AG04450 (cell line): ENCODE measurements at regions not wholly inside any gene's neighbourhood (a gene's known extent, or its start where the extent isn't known, plus 50 kb on each side); places are given as distances from the start of the nearest gene placed in this dataset.

Source experiments
- CTCF ChIA-PET: fragments of 300-600, 350-600 bp; formaldehyde crosslinking; extraction: SDS; loops from one replicate; lab custom pipeline; 2022; ENCODE audit warnings: antibody characterized with exemption, inconsistent platforms; lab: Charles Lee
- POLR2A ChIA-PET: fragments of 350-600 bp; formaldehyde crosslinking; extraction: SDS; loops from one replicate; lab custom pipeline; 2021; ENCODE audit warnings: antibody characterized with exemption, inconsistent platforms; lab: Yijun Ruan, JAX
- DNase-seq: peaks from one replicate; pipeline ENCODE4 v3.0.0-alpha.2; 2011; ENCODE audit warnings: low read depth, low spot score
- H3K27ac ChIP-seq: one replicate; pipeline ENCODE4 v1.5.1; 2012; ENCODE audit warnings: low read depth, low read length, control low read depth
- H3K27me3 ChIP-seq: one replicate; pipeline ENCODE4 v1.6.0; 2012; ENCODE audit warnings: low read length; ENCODE audit not compliant: control insufficient read depth, insufficient read depth
- H3K4me3 ChIP-seq: 2 replicates; pipeline ENCODE4 v1.5.1; 2011; ENCODE audit warnings: mild to moderate bottlenecking, low read depth, low read length, control low read depth
- H3K9me3 ChIP-seq: 2 replicates; pipeline ENCODE4 v1.5.1; 2012; ENCODE audit warnings: low read length; ENCODE audit not compliant: control insufficient read depth, insufficient read depth
- TF ChIP-seq, protein P1 (sequence below): IDR thresholded peaks from 2 replicates; pipeline ENCODE4 v1.5.1; 2011; ENCODE audit warnings: low read depth, low read length, control low read depth, inconsistent platforms

DNA sequence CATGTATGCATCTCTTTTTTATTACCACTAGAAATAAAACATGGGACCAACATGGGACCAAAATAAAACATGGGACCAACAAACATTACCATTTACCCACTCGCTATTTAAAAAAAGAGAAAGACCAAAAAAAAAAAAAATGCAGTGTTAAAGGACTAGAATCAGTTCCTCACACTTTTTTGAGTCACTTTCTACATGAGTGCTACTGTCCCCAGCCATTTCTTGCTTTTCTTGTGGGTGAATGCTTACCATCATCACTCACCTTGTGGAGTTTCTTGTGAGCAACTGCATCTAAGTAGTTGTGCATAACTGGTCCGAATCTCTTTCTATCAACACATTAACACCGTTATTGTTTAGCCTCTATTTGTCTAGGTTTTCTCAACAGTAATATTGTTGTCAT, 493.6 kb upstream of the RIOK2 start:
- Histone ChIP-seq H3K27ac (no peak overlapping the region), H3K4me3 (no peak overlapping the region), H3K9me3 (no peaks in the 10 kb centered on the region), H3K27me3 (no peaks in the 10 kb centered on the region)
- TF ChIP-seq, protein P1, sequence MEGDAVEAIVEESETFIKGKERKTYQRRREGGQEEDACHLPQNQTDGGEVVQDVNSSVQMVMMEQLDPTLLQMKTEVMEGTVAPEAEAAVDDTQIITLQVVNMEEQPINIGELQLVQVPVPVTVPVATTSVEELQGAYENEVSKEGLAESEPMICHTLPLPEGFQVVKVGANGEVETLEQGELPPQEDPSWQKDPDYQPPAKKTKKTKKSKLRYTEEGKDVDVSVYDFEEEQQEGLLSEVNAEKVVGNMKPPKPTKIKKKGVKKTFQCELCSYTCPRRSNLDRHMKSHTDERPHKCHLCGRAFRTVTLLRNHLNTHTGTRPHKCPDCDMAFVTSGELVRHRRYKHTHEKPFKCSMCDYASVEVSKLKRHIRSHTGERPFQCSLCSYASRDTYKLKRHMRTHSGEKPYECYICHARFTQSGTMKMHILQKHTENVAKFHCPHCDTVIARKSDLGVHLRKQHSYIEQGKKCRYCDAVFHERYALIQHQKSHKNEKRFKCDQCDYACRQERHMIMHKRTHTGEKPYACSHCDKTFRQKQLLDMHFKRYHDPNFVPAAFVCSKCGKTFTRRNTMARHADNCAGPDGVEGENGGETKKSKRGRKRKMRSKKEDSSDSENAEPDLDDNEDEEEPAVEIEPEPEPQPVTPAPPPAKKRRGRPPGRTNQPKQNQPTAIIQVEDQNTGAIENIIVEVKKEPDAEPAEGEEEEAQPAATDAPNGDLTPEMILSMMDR: no peak
- ChIA-PET POLR2A (no interaction called here), CTCF (no interaction called here)
- no peak for DNase-seq

DNA sequence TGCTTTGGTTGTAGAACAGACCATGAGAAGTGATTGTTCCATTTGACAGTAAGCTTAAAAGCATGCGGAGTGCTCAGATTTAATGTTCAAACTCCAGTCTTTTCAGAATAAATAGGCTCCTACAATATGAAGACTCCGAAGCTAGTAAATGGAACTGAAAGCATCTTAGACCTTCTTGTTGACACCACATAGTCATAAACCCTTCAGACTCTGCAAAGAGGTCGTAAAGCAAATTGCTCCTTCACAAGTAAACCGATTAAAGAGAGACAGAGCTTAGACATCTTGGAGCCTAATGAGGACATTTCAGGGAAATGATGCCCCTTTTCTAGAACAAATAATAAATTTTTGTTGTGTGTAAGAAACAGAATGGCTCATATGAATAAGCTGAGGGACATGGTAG, 511.0 kb upstream of the RIOK2 start:
- no peaks in the 10 kb centered on the region for H3K27me3 ChIP-seq
- H3K27ac ChIP-seq: no peak overlapping the region
- H3K9me3 ChIP-seq: no peaks in the 10 kb centered on the region
- POLR2A ChIA-PET: no interaction called here
- TF ChIP-seq, protein P1: no peak
- CTCF ChIA-PET: no interaction called here
- no peak for DNase-seq
- H3K4me3 ChIP-seq: no peak overlapping the region

DNA sequence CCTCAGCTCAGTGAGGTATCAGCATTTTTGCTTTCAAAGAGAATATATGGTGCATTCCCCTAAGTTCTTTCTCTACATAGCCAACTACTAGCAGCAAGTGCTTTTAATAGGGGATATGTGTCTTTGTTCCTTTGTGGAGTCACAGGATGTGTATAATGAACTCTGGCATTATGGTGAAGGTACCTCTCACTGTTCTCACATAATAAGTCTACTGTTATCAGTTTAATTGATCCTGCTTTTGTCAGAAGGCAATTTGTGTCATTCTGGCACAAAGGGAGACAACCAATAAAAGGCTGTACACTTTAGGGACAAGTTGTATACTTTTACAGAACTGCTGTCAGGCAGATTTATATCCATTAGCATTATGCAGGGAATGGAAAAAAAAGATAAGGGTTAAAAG, 531.4 kb upstream of the RIOK2 start:
- H3K4me3 ChIP-seq: no peak overlapping the region
- no peak overlapping the region for H3K27ac ChIP-seq
- TF ChIP-seq, protein P1: no peak
- ChIA-PET POLR2A (no interaction called here), CTCF (no interaction called here)
- no peak for DNase-seq
- no peaks in the 10 kb centered on the region for H3K9me3 ChIP-seq
- H3K27me3 ChIP-seq: no peaks in the 10 kb centered on the region

DNA sequence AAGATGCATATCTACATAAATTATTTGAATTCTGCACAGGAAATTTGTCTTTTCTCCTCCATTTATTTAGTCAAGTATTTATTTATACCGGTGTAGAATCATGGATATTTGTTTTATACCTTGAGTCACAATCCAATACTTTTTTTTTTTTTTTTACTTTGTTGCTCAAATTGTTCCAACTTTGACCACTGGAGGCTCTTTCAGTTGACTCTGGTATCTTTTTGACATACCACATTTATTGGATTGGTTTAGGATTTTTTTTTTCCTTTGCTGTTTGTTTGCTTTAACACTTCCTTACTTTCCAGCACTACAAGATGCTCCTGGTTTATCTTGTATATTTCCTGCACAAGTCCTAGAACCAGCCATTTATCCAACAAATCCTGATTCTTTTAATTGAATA, 543.1 kb upstream of the RIOK2 start:
- Histone ChIP-seq H3K9me3 (peaks cover 7% of the 10 kb centered on the region; the same call in 1 of the 2 replicates), H3K4me3 (no peak overlapping the region), H3K27me3 (no peaks in the 10 kb centered on the region), H3K27ac (no peak overlapping the region)
- CTCF ChIA-PET: no interaction called here
- DNase-seq: no peak
- TF ChIP-seq, protein P1: peak; percentile 24
- POLR2A ChIA-PET: no interaction called here

DNA sequence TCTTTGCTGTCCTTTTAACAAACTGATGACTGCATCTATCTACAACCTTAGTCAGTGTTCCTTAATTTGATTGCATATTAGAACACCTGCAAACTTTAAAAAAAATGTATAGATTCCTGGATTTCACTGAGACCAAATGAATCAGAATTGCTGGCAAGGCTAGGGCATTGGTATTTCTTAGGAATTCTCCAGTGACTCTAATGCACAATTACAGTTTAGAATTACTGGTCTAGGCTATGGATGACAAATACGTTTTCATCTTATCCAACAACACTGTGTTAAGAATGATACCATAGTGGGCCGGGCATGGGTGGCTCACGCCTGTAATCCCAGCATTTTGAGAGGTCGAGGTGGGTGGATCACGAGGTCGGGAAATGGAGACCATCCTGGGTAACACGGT, 545.9 kb upstream of the RIOK2 start:
- Histone ChIP-seq H3K9me3 (no peaks in the 10 kb centered on the region), H3K27me3 (no peaks in the 10 kb centered on the region), H3K27ac (no peak overlapping the region), H3K4me3 (no peak overlapping the region)
- ChIA-PET CTCF (no interaction called here), POLR2A (no interaction called here)
- TF ChIP-seq, protein P1: no peak
- DNase-seq: no peak
